MM.1S (cell line): ENCODE measurements at regions not wholly inside any gene's neighbourhood (a gene's known extent, or its start where the extent isn't known, plus 50 kb on each side); places are given as distances from the start of the nearest gene placed in this dataset.

Experiments
- DNase-seq: peaks from one replicate; pipeline ENCODE4 v3.0.0-alpha.2; 2015
- H2AFZ ChIP-seq: fragments of 300-600 bp; sonication (generic); 2 replicates; pipeline ENCODE4 v1.6.0; 2016; ENCODE audit warnings: antibody characterized with exemption, low read length
- H3F3A ChIP-seq: fragments of 300-600 bp; sonication (generic); 2 replicates; pipeline ENCODE4 v1.6.1; 2016; ENCODE audit warnings: mild to moderate bottlenecking, antibody characterized with exemption, low read length, moderate library complexity, mixed read lengths; ENCODE audit not compliant: insufficient read depth
- H3K27ac ChIP-seq: fragments of 300-600 bp; sonication (generic); 2 replicates; pipeline ENCODE4 v1.5.1; 2016; ENCODE audit warnings: mild to moderate bottlenecking, low read length
- H3K27me3 ChIP-seq: fragments of 300-600 bp; sonication (generic); replicated peaks from 2 replicates; pipeline ENCODE4 v1.6.0; 2016; ENCODE audit warnings: low read length; ENCODE audit not compliant: insufficient read depth
- H3K36me3 ChIP-seq: fragments of 300-600 bp; sonication (generic); replicated peaks from 2 replicates; pipeline ENCODE4 v1.6.1; 2016; ENCODE audit warnings: mild to moderate bottlenecking, low read length, mixed read lengths; ENCODE audit not compliant: insufficient read depth
- H3K4me1 ChIP-seq: fragments of 300-600 bp; sonication (generic); 2 replicates; pipeline ENCODE4 v1.6.1; 2016; ENCODE audit warnings: low read length, mixed read lengths
- H3K4me2 ChIP-seq: fragments of 300-600 bp; sonication (generic); 2 replicates; pipeline ENCODE4 v1.6.0; 2016; ENCODE audit warnings: low read depth, low read length
- H3K4me3 ChIP-seq: fragments of 300-600 bp; sonication (generic); 2 replicates; pipeline ENCODE4 v1.5.1; 2016; ENCODE audit warnings: low read length, mixed read lengths
- H3K79me2 ChIP-seq: fragments of 300-600 bp; sonication (generic); 2 replicates; pipeline ENCODE4 v1.6.1; 2016; ENCODE audit warnings: mixed run types, low read length, mixed read lengths
- H3K9ac ChIP-seq: fragments of 300-600 bp; sonication (generic); 2 replicates; pipeline ENCODE4 v1.6.1; 2016; ENCODE audit warnings: low read length, mixed read lengths
- H3K9me2 ChIP-seq: fragments of 300-600 bp; sonication (generic); replicated peaks from 2 replicates; pipeline ENCODE4 v1.6.1; 2016; ENCODE audit warnings: mild to moderate bottlenecking, low read length, mixed read lengths; ENCODE audit not compliant: insufficient read depth
- H3K9me3 ChIP-seq: fragments of 300-600 bp; sonication (generic); replicated peaks from 2 replicates; pipeline ENCODE4 v1.6.1; 2016; ENCODE audit warnings: mild to moderate bottlenecking, low read length, mixed read lengths; ENCODE audit not compliant: insufficient read depth
- H4K20me1 ChIP-seq: fragments of 300-600 bp; sonication (generic); 2 replicates; pipeline ENCODE4 v1.6.1; 2016; ENCODE audit warnings: mild to moderate bottlenecking, low read length, moderate library complexity, mixed read lengths; ENCODE audit not compliant: insufficient read depth
- CTCF ChIP-seq: fragments of 300-600 bp; sonication (generic); IDR thresholded peaks from 2 replicates; pipeline ENCODE4 v1.5.1; 2016; ENCODE audit warnings: antibody characterized with exemption, low read length, mixed read lengths
- EZH2 ChIP-seq: fragments of 300-600 bp; sonication (generic); optimal IDR thresholded peaks from 2 replicates; pipeline ENCODE3; 2017; ENCODE audit warnings: low read depth, mild to moderate bottlenecking, antibody characterized with exemption, low read length, mixed read lengths
- EZH2phosphoT487 ChIP-seq: fragments of 300-600 bp; sonication (generic); IDR thresholded peaks from 2 replicates; pipeline ENCODE4 v1.6.1; 2018; ENCODE audit warnings: antibody characterized with exemption, low read length

DNA sequence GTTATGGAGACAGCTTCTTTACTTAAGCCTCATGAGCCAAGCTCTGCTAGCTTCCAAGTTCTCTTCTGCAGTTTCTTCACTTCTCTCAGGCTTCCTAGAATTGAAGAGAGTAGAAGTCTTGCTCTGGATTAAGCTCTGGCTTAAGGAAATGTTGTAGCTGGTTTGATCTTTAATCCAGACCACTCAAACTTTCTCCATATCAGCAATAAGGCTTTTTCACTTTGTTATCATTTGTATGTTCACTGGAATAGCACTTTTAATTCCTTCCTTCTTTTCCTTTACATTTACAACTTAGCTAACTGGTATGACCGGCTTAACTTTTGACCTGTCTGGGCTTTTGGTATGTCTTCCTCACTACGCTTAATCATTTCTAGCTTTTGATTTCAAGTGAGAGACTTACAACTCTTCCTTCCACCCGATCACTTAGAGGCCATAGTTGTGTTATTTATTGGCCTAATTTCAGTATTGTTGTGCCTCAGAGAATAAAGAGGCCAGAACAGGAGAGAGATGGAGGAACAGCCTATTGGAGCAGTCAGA lies 236.6 kb upstream of the BMP2 start:
- Histone ChIP-seq H3K27me3 (no peaks in the 10 kb centered on the region), H3K4me2 (no peak overlapping the region), H3K4me1 (no peaks in the 10 kb centered on the region), H4K20me1 (no peaks in the 10 kb centered on the region), H2AFZ (no peak overlapping the region), H3K36me3 (no peaks in the 10 kb centered on the region), H3K9me2 (no peaks in the 10 kb centered on the region), H3K79me2 (no peaks in the 10 kb centered on the region), H3K9me3 (no peaks in the 10 kb centered on the region), H3F3A (no peaks in the 10 kb centered on the region), H3K4me3 (no peak overlapping the region), H3K9ac (no peak overlapping the region), H3K27ac (no peak overlapping the region)
- no peak for TF ChIP-seq CTCF
- no peak for TF ChIP-seq EZH2
- TF ChIP-seq EZH2phosphoT487 = no peak
- no peak for DNase-seq

DNA sequence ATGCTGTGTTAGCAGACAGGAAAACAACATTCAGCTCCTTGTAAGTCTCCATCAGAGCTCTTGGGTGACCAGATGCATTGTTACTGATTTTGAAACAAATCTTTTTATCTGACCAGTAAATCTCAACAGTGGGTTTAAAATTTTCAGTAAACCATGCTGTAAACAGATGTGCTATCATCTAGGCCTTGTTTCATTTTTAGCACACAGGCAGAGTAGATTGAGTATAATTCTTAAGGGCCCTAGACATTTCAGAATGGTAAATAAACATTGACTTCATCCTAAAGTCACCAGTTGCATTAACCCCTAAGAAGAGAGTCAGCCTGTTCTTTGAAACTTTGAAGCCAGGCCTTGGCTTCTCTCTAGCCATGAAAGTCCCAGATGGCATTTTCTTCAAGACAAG lies 237.2 kb upstream of the BMP2 start:
- no peak overlapping the region for H3K27ac ChIP-seq
- no peak overlapping the region for H3K9ac ChIP-seq
- H2AFZ ChIP-seq = no peak overlapping the region
- DNase-seq = no peak
- no peak overlapping the region for H3K4me3 ChIP-seq
- H4K20me1 ChIP-seq = no peaks in the 10 kb centered on the region
- H3K4me1 ChIP-seq = no peaks in the 10 kb centered on the region
- no peak for TF ChIP-seq EZH2phosphoT487
- no peak for TF ChIP-seq EZH2
- no peak for TF ChIP-seq CTCF
- H3K9me2 ChIP-seq = no peaks in the 10 kb centered on the region
- H3K79me2 ChIP-seq = no peaks in the 10 kb centered on the region
- H3F3A ChIP-seq = no peaks in the 10 kb centered on the region
- no peaks in the 10 kb centered on the region for H3K36me3 ChIP-seq
- H3K9me3 ChIP-seq = no peaks in the 10 kb centered on the region
- no peaks in the 10 kb centered on the region for H3K27me3 ChIP-seq
- no peak overlapping the region for H3K4me2 ChIP-seq

DNA sequence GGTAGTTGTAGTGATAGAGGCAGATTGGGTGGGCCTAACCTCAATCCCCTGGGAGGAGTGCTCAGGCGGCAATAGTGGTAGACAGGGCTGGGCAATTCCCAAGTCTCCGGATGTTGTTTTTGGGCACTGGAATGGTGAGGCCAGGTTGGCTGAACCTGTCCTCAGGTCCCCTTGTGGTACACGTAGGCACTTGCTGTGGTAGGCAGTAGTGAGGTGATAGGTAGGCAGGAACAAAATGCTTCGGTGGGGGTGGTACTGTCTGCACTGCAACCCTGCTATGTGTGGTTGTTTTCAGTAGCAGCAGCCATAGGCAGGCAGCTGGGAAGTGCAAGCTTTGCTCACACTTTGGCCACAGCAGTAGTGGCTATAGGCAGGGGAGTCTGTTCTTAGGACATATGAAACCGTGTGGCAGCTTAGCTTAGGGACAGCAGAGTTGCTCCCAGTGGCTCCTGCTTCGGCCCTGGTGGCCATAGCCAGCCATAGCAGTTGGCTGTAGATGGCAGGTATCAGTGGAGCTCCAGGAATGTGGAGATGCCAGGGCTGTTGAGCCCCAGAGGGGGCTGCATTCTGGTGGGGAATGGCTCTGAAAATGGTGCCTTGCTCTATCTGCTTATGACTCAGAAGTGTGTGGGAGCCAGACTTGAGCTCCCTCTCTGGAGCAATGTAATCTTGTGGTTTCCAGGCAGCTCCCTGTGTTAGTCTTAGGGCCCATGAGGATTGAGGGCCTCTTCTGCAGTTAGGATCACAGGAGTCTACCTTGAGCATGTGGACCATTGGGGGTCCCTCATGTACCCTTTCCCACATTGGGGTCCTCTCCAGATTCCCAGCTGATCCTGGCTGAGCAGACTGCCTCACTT lies 241.8 kb upstream of the BMP2 start:
- Histone ChIP-seq H3K4me2 (no peak overlapping the region), H3K9me3 (no peaks in the 10 kb centered on the region), H3K36me3 (no peaks in the 10 kb centered on the region)

More for the DNA sequence above, 241.8 kb upstream of the BMP2 start:
- no peak overlapping the region for H3K4me3 ChIP-seq
- no peaks in the 10 kb centered on the region for H3K79me2 ChIP-seq
- H3K9me2 ChIP-seq = no peaks in the 10 kb centered on the region
- H2AFZ ChIP-seq = no peak overlapping the region
- no peaks in the 10 kb centered on the region for H3F3A ChIP-seq
- TF ChIP-seq EZH2phosphoT487 (no peak), CTCF (peak; percentile 17; the same call in 1 of the 2 replicates)
- H3K4me1 ChIP-seq = no peaks in the 10 kb centered on the region
- no peak overlapping the region for H3K27ac ChIP-seq
- H3K9ac ChIP-seq = no peak overlapping the region
- no peak for DNase-seq
- H4K20me1 ChIP-seq = no peaks in the 10 kb centered on the region
- H3K27me3 ChIP-seq = no peaks in the 10 kb centered on the region
